ENCODE measurements at regions not wholly inside any gene's neighbourhood (a gene's known extent, or its start where the extent isn't known, plus 50 kb on each side); places are given as distances from the start of the nearest gene placed in this dataset.

DNA sequence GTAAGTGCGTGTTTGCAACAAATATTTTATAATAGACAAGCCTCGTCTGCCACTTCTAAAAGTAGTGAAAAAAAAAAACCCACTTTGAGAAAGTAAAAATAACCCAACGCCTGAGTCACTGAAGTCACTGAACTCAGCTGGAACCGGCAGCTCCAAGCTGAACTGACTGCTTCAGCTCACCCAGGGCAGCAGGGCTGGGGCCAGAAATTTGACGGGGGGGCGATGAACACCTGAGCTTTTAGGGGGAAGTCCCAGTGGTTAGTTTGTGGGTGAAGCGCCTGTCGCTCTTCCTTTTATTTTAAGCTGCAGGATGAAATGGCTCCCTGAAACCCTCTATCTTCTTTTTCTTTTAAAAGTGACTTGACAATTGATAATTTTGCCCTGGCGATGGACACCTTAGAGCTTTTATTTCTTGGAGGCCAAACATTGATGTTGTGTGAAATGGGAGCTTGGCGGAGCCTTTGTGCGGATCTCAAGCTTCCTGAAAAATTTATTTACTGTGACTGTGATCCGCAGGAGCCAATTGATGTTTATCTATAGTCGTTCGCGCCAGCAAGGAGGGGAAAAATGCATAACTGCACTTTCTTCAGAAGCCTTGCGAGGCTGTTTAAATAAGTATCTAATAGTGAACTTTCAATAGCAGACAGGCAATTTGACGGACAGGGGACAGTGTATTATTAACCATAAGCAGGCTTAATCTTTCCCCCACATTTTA is 173.2 kb upstream of the MYL2 start:
- CTCF ChIA-PET: no interaction called here
- no peak for ATAC-seq
- H3K4me3 Mint-ChIP-seq: no peak overlapping the region

DNA sequence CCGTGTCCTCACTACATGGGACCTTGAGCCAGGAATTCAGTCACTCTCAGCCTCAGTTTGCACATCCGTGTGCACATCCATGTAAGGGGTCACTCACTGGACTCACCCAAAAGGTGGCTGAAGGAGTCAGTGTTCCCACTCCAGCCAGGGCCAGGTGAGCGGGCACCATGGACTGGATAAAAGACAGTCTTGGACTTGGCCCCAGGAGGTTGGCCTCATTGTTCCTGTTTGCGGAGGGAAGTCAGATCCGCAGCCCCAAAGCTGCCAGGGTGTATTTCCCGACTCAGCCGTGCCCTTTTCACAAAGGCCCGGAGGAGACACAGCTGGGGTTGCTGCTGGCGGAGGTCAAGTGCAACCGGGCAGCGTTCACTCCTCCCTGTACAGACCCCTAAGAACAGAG is 170.7 kb upstream of the MYL2 start:
- ATAC-seq (no peak), DNase-seq (no peak)
- peaks cover 6% of the 10 kb centered on the region for H3K4me1 Mint-ChIP-seq
- H3K9me3 Mint-ChIP-seq (ENCODE audit: low read depth): no peaks in the 10 kb centered on the region
- no peak overlapping the region for H3K4me3 Mint-ChIP-seq
- CTCF ChIA-PET: no interaction called here
- no peak overlapping the region for H3K27ac Mint-ChIP-seq
- H3K27me3 Mint-ChIP-seq: peaks cover 31% of the 10 kb centered on the region
- H3K36me3 Mint-ChIP-seq: no peaks in the 10 kb centered on the region

More for the DNA sequence above, 173.2 kb upstream of the MYL2 start:
- no peaks in the 10 kb centered on the region for H3K36me3 Mint-ChIP-seq
- H3K27ac Mint-ChIP-seq: no peak overlapping the region
- DNase-seq: no peak
- H3K4me1 Mint-ChIP-seq: peaks cover 6% of the 10 kb centered on the region
- peaks cover 27% of the 10 kb centered on the region for H3K27me3 Mint-ChIP-seq
- no peaks in the 10 kb centered on the region for H3K9me3 Mint-ChIP-seq (ENCODE audit: low read depth)

DNA sequence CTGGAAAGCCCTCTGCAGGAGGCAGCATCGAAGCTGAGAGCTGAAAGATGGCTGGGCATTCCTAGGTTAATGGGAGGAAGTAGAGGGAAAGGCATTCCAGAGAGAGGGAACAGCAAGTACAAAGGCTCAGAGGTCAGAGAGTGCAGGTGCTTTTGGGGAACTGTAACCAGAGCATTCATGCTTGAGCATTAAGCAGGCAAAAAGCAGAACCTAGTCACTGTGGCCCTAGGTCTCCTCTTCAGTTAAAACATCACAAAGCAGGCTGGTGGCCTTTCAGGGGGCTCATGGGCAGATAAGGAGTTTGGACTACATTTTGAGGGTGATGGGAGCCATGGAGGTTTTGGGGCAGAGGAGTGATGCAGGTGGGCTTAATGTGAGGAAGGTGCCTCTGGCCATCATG is 169.2 kb upstream of the MYL2 start:
- H3K27ac Mint-ChIP-seq: no peak overlapping the region
- H3K4me1 Mint-ChIP-seq: peaks cover 6% of the 10 kb centered on the region
- H3K36me3 Mint-ChIP-seq: no peaks in the 10 kb centered on the region
- no peak overlapping the region for H3K4me3 Mint-ChIP-seq
- CTCF ChIA-PET: no interaction called here
- no peak for DNase-seq
- no peak for ATAC-seq
- H3K27me3 Mint-ChIP-seq: peaks cover 29% of the 10 kb centered on the region
- no peaks in the 10 kb centered on the region for H3K9me3 Mint-ChIP-seq (ENCODE audit: low read depth)

DNA sequence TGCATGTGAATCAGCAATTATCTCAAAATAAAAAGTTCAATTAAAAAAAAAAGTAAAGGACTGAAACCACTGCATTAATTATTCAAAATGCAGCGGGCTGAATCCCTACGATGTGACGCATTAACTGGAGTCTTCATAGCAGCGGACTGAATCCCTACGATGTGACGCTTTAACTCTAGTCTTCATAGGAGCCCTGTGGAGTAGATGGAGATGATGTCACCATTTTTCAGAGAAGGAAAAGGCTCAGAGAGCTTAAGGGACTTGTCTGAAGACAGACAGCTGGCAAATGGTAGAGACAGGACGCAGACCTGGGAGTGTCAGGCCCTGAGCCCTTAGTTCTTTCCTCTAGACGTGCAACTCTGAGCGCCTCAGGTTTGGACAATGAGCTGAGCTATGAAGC is 168.0 kb upstream of the MYL2 start:
- Mint-ChIP-seq H3K4me1 (peaks cover 3% of the 10 kb centered on the region), H3K36me3 (no peaks in the 10 kb centered on the region), H3K4me3 (no peak overlapping the region), H3K27me3 (peaks cover 23% of the 10 kb centered on the region), H3K27ac (no peak overlapping the region), H3K9me3 (ENCODE audit: low read depth) (no peaks in the 10 kb centered on the region)
- DNase-seq (no peak), ATAC-seq (no peak)
- CTCF ChIA-PET: no interaction called here

DNA sequence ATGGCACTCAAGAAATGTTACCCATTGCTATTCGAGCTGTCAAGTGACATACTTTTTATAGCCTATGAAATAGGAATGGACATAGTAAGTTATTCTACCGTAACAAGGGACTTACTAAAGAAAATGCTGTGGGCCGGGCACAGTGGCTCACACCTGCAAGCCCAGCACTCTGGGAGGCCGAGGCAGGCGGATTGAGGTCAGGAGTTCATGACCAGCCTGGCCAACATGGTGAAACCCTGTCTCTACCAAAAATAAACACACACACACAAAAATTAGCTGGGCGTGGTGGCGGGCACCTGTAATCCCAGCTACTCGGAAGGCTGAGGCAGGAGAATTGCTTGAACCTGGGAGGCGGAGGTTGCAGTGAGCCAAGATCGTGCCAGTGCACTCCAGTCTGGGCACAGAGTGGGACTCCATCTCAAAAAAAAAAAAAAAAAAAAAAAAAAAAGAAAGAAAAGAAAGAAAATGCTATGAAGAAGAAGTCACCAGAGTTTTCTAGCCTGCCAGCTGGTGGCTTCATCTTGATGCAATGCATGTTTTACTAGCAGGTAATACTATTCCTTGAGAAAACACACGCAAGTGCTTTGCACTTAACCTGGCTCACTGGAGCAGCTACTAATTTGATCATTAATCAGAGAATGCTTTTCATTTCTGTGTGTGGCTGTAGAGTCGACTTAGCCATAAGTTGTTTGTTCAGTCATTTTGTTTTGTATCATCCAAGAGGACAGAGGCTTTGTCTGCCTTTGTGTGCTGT is 166.7 kb upstream of the MYL2 start:
- Mint-ChIP-seq H3K27me3 (peaks cover 31% of the 10 kb centered on the region), H3K36me3 (no peaks in the 10 kb centered on the region), H3K4me1 (no peaks in the 10 kb centered on the region), H3K4me3 (no peak overlapping the region), H3K27ac (no peak overlapping the region), H3K9me3 (ENCODE audit: low read depth) (no peaks in the 10 kb centered on the region)
- CTCF ChIA-PET: no interaction called here
- ATAC-seq: no peak
- no peak for DNase-seq

DNA sequence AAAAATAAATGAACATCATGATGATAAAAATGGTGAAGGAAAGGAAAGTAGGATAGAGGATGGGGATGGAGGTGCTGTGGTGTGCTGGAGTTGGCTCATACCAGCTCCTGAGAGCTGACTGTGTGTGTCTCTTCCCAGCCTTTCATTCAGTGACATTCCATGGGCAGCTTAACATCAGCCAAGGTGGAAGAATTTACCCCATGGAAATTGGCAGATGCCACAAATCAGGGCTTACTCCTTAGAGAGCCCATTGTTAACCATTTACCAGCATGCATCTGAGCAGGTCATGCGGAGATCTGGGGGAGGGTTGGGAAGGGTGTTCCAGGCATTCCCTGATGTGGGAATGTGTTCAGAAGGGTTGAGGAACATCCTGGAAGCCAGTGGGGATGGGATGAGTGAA is 164.7 kb upstream of the MYL2 start:
- H3K27ac Mint-ChIP-seq: no peak overlapping the region

DNA sequence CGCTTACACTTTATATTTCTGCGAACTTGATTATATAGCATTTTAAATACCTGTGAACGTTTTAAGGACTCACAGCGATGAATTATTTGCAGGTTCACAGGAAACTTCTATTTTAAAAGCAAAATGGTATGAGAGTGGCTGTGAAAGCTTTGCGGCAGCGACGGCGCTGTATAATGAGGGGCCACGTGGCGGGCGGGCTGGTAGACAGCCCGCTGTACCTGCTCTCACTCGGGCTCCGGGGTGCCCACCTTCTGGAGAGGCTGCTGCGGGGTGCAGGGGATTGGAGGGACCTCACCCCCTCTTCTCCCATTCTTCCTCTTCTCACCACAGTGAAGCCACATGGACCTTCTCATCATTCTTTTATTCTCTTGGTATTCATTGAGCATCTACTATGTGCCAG is 164.2 kb upstream of the MYL2 start:
- Mint-ChIP-seq H3K36me3 (no peaks in the 10 kb centered on the region), H3K27me3 (peaks cover 33% of the 10 kb centered on the region), H3K27ac (no peak overlapping the region), H3K9me3 (ENCODE audit: low read depth) (no peaks in the 10 kb centered on the region), H3K4me3 (no peak overlapping the region), H3K4me1 (no peaks in the 10 kb centered on the region)
- CTCF ChIA-PET: no interaction called here
- ATAC-seq: no peak
- no peak for DNase-seq

More for the DNA sequence above, 164.7 kb upstream of the MYL2 start:
- CTCF ChIA-PET: no interaction called here
- H3K4me3 Mint-ChIP-seq: no peak overlapping the region
- no peaks in the 10 kb centered on the region for H3K36me3 Mint-ChIP-seq
- H3K27me3 Mint-ChIP-seq: peaks cover 33% of the 10 kb centered on the region
- DNase-seq: no peak
- H3K9me3 Mint-ChIP-seq (ENCODE audit: low read depth): no peaks in the 10 kb centered on the region
- H3K4me1 Mint-ChIP-seq: no peaks in the 10 kb centered on the region
- no peak for ATAC-seq

DNA sequence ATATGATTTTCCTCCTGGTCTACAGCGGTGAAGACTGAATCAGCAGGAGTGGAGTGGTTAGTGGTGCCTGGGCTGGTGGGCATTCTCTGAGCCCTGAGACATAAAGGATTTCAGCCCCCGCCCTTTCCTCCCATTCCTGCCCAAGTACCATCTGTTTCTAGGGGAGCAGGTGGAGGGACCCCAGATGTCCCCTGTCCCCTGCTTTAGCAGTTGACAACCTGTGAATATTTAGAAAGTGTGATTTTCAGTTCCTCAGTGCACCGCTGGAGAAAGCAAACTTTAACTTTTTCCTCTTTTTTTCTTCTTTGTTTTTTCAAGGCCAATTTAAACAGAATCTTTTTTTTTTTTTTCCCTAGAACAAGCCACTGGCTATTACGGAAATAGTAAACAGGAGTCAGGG is 163.8 kb upstream of the MYL2 start:
- DNase-seq (no peak), ATAC-seq (no peak)
- Mint-ChIP-seq H3K36me3 (no peaks in the 10 kb centered on the region), H3K27ac (no peak overlapping the region), H3K27me3 (peaks cover 33% of the 10 kb centered on the region), H3K9me3 (ENCODE audit: low read depth) (no peaks in the 10 kb centered on the region), H3K4me3 (no peak overlapping the region), H3K4me1 (no peaks in the 10 kb centered on the region)
- CTCF ChIA-PET: no interaction called here

DNA sequence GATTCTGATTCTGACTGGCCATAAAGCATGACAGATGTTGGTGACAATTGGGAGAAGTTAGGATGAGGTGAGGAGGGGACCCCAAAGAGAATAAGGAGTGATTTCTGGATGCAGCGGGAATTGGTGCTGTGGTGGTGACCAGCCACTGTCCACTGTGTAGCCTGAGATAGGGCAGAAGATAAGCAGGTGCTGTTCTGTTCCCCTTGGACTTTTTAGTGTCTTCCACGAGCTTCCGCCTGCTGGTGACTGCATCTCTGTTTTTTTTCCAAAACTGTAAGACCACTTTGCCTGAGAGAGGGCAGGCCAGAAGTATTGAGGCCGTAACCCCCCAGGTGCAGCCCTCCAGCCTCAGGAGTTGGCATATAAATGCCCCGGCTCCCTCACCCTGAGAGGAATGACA is 161.2 kb upstream of the MYL2 start:
- no peak for ATAC-seq
- H3K27ac Mint-ChIP-seq: no peak overlapping the region
- H3K9me3 Mint-ChIP-seq (ENCODE audit: low read depth): no peaks in the 10 kb centered on the region
- DNase-seq: no peak
- H3K36me3 Mint-ChIP-seq: no peaks in the 10 kb centered on the region
- CTCF ChIA-PET: no interaction called here
- no peak overlapping the region for H3K4me3 Mint-ChIP-seq
- no peaks in the 10 kb centered on the region for H3K4me1 Mint-ChIP-seq
- peaks cover 29% of the 10 kb centered on the region for H3K27me3 Mint-ChIP-seq

DNA sequence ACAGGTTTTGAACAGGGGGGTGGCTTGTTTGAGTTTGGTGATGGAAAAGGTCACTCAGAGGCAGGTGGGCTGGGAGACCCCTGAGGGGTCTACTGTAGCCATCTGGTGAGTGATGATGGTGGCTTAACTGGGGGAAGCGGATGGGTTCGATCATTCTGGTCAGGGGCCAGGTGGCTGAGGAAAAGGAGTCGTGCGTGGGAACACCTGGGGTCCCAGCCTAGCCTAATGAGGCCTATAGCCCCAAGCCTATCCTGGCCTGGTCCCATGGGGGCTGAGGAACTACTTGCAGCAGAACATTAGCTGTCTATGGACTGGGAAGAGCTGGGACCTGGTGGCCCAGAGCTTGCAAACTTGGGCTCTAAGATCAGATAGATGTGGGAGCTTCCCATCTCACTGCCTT is 158.4 kb upstream of the MYL2 start:
- ATAC-seq: no peak
- no peak for DNase-seq
- H3K27ac Mint-ChIP-seq: no peak overlapping the region
- H3K36me3 Mint-ChIP-seq: no peaks in the 10 kb centered on the region
- H3K4me3 Mint-ChIP-seq: no peak overlapping the region
- H3K4me1 Mint-ChIP-seq: peaks cover 6% of the 10 kb centered on the region
- H3K27me3 Mint-ChIP-seq: peaks cover 22% of the 10 kb centered on the region
- H3K9me3 Mint-ChIP-seq (ENCODE audit: low read depth): no peaks in the 10 kb centered on the region
- CTCF ChIA-PET: no interaction called here

DNA sequence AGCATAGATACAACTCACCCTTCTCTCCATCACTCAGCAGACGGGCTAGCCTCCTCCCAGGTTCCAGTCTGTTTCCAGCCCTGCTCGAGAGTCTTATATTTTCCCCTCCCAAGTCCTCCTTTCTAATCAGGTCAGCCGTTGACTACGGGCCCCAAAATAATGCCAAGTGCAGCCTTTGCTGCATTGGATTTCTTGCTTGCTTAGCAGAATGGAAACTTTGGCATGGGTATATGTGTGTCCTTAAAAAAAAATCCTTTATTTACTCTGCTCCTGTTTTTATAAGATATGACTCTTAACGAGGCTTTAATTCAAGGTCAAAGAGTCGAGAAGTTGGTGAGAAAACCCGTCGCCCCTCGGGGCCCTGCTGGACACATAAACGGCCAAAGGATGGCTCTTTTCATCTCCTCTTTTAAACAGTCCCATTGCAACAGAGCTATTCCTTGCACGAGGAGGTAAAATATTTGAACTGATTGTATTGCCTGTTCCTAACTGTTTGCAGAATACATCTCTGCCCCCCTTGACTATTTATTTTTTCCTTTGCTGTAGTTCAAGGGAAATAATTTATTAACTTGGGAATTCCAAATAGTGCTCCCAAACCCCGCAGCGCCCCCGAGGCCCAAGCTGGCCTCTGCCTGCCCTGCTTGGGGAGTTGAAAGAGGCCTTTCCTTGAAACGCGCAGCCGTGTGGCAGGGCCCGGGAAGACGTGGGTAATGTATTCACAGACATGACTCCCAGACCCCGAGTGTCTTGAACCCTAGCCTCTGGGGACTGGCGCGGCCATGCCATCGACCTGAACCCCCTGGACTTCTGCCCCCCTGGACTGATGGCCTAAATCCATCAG is 156.5 kb upstream of the MYL2 start:
- H3K9me3 Mint-ChIP-seq (ENCODE audit: low read depth): no peaks in the 10 kb centered on the region
- H3K27me3 Mint-ChIP-seq: peaks cover 11% of the 10 kb centered on the region
- peaks cover 6% of the 10 kb centered on the region for H3K4me1 Mint-ChIP-seq
- H3K27ac Mint-ChIP-seq: no peak overlapping the region
- ATAC-seq: no peak
- no peak overlapping the region for H3K4me3 Mint-ChIP-seq
- DNase-seq: no peak
- CTCF ChIA-PET: no interaction called here
- H3K36me3 Mint-ChIP-seq: no peaks in the 10 kb centered on the region

DNA sequence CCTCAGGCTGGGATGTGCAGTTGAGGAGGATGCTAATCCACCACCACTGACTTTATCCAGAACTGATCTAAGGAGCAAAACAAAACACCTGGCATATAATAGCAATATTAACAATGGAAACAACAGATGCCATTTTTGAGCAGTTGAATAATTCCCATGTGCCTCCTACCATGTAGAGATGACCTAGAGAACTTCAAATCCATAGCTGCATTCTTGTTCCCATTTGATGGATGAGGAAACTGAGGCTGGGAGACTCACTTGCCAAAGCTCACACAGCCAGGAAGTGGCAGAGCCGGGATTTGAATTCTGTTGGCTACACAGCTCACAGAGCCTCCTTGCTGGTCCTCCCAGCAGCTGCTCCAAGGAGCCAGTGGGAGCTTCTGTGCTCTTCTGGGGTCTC is 155.8 kb upstream of the MYL2 start:
- no peaks in the 10 kb centered on the region for H3K36me3 Mint-ChIP-seq
- H3K9me3 Mint-ChIP-seq (ENCODE audit: low read depth): no peaks in the 10 kb centered on the region
- H3K27ac Mint-ChIP-seq: no peak overlapping the region
- no peak overlapping the region for H3K4me3 Mint-ChIP-seq
- CTCF ChIA-PET: no interaction called here
- ATAC-seq (no peak), DNase-seq (no peak)
- H3K4me1 Mint-ChIP-seq: peaks cover 6% of the 10 kb centered on the region
- H3K27me3 Mint-ChIP-seq: peaks cover 13% of the 10 kb centered on the region

DNA sequence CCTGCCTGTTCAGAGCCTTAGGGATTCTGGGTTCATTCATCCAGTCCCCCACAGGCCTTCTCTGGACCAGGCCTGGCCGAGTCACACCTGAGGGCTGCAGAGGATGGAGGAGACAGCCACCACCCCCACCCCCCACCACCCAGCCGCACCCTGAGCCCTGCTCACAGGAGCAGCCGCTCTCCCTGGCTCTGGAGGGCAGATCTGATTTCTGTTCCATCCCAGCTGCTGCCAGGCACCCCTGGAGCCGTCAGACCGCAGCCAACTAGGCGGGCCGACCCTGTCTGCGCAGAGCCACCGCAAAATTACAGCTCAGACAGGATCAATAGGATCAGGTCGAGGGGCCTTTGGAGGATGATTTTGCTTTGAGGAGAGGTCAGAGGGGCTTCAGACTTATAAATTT is 154.6 kb upstream of the MYL2 start:
- DNase-seq (no peak), ATAC-seq (no peak)
- CTCF ChIA-PET: no interaction called here
- no peaks in the 10 kb centered on the region for H3K9me3 Mint-ChIP-seq (ENCODE audit: low read depth)
- H3K4me3 Mint-ChIP-seq: no peak overlapping the region
- peaks cover 21% of the 10 kb centered on the region for H3K27me3 Mint-ChIP-seq
- H3K27ac Mint-ChIP-seq: no peak overlapping the region
- H3K36me3 Mint-ChIP-seq: no peaks in the 10 kb centered on the region
- H3K4me1 Mint-ChIP-seq: peaks cover 6% of the 10 kb centered on the region

DNA sequence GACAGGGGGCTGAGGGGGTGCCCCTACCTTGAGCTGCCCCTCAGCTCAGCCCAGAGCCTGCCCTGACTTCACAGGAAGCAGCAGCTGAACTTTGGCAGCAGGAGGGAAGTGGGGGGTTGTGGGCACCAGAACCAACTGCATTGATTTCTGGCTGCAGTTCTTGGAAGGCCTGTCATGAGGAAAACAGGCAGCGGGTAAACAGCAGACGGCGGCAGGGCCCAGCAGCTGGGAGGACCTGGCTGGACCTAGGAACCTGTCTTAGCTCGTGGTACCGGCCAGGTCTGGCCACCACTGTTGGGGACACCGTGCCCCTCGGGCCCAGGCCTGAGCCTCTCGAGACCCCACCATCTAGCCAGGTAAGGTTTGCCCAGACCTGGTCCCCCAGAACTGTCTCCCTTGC is 154.2 kb upstream of the MYL2 start:
- CTCF ChIA-PET: no interaction called here
- Mint-ChIP-seq H3K9me3 (ENCODE audit: low read depth) (no peaks in the 10 kb centered on the region), H3K4me3 (no peak overlapping the region), H3K27me3 (peaks cover 21% of the 10 kb centered on the region), H3K36me3 (no peaks in the 10 kb centered on the region), H3K27ac (no peak overlapping the region), H3K4me1 (peaks cover 6% of the 10 kb centered on the region)
- no peak for DNase-seq
- ATAC-seq: no peak
